Kidney glomerular epithelial cell (primary cell): ENCODE measurements at regions not wholly inside any gene's neighbourhood (a gene's known extent, or its start where the extent isn't known, plus 50 kb on each side); places are given as distances from the start of the nearest gene placed in this dataset.
A peak's percentile ranks its signal among the peaks of the same experiment; 100 is the strongest.
"Not testable (repeated sequence)": the region's sequence is repeated elsewhere in the genome, so short reads cannot be mapped to it uniquely, and the experiment has no call there.

Experiments
- DNase-seq: peaks from one replicate; lab custom pipeline; 2025; lab: John Stamatoyannopoulos, UW

DNA sequence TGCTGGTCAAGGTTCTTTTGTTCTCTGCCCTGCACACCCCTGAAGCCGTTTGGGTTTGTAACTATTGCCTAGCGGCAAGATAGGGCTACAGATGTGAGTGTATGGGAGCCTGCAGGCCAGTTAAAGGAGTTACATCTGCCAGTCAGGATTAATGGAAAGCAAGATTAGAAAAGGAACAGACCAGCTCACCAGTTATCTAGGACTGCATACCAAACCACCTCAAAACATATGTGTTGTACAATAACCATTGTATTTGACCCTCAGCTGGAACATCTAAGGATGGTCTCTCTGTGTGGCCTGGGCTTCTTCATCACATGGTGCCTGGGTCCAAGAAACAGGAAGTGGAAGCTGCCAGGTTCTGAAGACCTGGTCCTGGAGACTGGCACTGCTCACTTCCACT lies 52.5 kb upstream of the FBXO28 start:
- DNase-seq = no peak

DNA sequence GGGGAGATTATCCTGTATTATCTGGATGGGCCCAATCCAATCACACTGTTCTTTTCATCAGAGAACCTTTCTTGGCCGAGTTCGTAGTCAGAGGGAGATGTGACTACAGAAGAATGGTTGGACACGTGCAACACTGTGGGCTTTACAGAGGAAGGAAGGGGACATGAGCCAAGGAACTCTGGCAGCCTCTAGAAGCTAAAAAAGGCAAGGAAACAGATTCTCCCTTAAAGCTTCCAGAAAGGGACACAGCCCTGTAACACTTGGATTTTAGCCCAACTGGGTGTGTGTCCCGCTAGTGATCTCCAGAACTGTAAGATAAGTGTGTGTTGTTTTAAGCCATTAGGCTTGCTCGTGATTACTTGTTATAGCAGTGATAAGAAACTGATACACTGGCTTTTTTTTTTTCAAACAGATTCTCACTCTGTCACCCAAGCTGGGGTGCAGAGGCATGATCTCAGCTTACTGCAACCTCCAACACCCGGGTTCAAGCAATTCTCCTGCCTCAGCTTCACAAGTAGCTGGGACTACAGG lies 53.9 kb upstream of the FBXO28 start:
- no peak for DNase-seq

DNA sequence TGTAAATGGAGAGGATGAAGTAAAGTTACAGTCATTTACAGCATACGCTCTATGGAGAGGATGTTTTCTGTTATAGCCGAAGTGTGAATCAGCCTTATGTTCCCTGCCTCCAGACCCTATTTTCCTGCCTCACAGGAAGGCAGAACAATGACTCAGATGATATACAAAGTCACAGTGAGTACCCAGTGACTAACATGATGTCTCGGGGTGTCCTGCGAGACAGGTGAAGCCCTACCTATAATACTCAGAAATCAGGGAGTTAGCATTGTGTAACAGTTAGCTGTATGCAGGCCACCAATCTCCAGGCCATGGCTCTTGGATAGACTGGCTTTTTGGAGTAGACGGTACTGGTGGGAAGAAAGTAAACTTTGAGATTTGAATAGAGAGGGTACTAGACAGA lies 55.6 kb upstream of the FBXO28 start:
- DNase-seq = no peak

DNA sequence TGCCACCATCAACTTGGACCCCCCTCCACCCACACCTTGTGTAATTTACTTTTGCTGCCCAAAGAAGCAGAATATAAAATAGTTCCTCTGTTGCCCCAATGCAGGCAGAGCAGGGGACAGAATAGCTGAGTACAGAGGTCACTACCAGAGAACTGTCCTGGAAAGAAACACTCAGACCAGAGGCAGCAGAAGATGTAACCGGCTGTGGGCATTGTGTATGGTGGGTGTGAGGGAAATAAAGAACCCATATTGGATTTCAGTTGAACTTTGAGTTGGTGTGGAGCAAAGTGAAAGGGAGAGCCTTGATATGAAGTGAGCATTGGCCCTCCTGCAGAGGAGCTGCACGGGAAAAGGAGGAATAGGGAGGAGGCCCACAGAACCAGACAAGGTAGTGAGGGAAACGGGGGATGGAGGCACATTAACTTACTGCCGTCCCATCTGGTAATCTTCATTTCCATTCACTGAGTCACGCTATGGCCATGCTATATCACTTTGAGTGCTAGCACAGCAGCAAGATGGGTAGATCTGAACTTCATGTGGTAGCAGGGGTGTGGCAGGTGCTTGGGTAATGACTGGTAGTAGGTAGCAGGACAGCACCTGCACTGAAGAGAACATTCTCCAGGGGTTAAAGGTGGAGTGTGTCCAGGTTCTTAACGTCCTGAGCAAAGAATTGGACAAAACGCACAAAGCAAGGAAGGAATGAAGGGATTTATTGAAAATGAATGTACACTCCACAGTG lies 56.3 kb upstream of the FBXO28 start:
- DNase-seq = no peak

DNA sequence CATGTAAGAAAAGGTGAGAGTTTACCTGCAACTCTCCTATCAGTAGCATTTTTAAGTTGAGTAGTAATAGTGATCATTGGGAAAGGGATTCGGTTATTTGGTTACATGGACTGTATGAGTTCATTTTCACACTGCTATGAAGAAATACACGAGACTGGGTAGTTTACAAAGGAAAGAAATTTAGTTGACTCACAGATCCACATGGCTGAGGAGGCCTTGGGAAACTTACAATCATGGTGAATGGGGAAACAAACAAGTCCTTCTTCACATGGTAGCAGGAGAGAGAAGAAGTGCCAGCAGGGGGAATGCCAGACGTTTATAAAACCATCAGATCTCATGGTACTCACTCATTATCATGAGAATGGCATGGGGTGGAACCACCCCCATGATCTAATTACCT lies 59.3 kb upstream of the FBXO28 start:
- DNase-seq = no peak

DNA sequence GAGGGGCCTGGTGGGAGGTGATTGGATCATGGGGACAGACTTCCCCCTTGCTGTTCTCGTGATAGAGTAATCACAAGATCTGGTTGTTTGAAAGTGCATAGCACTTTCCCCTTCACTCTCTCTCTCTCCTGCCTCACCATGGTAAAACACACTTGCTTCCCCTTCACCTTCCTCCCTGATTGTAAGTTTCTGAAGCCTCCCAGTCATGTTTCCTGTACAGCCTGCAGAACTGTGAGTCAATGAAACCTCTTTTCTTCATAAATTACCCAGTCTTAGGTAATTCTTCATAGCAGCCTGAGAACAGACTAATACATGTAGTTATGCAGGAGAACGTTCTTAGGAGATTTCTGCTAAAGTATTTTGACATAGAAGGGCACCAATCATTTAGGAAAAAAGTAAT lies 59.9 kb upstream of the FBXO28 start:
- no peak for DNase-seq

DNA sequence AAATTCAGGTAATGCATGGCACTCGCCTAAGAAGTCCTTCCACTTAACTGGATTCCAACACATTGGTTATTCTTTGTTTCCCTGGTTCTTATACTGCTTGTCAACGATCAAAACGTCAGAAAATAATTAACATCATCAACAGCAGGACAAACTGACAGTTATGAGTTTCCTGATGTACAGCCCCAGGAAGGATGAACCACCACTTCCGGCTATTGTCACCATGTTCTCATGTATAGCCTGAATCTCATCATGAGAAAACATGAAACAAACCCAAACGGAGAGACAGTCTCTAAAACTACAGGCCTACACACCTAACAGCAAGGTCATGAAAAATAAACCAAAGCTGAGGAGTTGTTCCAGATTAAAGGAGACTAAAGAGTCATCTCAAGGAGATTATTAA lies 60.5 kb upstream of the FBXO28 start:
- no peak for DNase-seq

DNA sequence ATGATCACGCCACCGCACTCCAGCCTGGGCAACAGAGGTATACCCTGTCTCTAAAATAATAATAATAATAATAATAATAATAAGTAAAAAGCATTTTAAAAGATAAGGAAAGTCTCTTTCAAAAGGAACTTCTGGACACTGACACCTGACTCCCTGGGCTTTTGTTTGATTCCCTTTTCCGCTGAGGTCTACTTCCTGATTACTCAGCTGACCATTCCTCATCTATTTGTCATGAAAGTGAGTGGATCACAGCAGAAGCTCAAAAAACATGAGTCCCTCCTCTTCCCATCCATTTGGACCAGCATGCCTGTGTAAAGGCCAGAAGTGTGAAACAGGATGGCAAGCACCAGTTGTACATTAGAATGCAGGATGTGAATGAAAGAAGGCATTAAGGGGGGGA lies 61.1 kb upstream of the FBXO28 start:
- DNase-seq = no peak

DNA sequence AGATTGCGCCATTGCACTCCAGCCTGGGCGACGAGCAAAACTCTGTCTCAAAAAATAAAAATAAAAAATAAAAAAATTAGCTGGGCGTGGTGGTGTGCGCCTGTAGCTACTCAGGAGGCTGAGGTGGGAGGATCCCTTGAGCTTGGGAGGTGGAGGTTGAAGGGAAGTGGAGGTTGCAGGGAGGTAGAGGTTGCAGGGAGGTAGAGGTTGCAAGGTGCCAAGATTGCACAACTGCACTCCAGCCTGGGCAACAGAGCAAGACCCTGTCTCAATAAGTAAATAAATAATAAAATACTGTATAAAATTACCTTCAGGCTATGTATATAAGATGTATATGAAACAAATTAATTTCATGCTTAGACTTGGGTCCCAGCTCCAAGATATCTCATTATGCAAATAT lies 62.1 kb upstream of the FBXO28 start:
- DNase-seq = not testable (repeated sequence)

DNA sequence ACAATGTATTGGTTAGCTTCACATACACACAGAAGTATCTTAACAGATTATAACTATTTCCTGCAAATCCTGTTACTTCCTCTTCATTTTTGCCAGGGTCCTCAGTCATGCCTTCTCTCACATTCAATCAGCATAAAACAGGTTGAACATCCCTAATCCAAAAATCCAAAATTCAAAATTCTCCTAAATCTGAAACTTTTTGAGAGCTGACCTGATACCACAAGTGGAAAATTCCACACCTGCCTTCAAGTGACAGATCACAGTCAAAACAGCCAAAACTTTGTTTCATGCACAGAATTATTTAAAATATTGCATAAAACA lies 62.9 kb upstream of the FBXO28 start:
- DNase-seq = no peak

DNA sequence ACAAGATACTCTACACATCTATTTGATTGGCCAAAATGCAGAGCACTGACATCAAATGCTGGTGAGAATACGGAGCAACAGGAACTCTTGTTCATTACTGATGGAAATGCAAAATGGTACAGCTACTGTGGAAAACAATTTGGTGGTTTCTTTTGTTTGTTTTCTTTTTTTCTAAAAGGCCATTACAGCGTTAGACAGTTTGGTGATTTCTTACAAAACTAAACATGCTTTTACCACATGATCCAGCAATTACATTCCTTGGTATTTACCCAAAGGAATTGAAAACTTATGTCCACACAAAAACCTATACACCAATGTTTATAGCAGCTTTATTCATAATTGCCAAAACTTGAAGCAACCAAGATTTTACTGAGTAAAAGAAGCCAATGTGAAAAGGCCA lies 66.4 kb upstream of the FBXO28 start:
- DNase-seq = no peak

DNA sequence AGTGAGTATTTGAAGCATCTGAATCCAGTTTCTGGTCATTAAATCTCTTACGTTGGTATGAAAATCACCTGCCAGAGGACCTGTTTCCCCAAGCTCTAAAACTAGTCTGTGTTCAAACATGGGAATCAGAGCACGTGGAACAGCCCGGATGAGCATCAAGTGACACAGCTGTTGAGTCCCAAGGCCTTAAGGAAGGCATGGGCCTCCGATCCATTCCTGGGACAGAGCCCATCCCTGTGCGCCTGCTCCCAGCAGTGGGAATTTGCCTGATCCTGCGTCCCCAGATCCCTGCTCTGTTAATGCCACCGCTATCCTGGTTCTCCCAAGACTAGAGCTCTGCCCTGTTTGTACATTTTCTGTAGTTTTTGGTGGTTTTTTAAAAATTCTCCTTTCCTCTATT lies 68.4 kb upstream of the FBXO28 start:
- no peak for DNase-seq

DNA sequence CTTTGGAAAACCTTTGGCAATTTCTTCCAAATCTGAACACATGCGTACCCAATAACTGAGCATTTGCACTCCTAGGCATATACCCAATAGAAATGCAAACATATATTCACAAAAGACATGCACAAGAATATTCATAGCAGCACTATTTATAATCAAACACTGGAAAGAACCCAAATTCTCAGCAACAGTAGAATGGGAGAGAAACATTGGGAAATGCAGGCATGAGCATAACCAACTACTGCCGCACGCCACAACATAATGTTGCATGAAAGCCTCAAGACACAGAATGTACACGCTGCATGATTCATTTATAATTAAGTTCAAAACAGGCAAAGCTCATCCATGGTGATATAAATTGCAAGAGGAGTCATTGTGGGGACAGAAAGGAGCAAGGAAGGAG lies 69.5 kb upstream of the FBXO28 start:
- DNase-seq = no peak

DNA sequence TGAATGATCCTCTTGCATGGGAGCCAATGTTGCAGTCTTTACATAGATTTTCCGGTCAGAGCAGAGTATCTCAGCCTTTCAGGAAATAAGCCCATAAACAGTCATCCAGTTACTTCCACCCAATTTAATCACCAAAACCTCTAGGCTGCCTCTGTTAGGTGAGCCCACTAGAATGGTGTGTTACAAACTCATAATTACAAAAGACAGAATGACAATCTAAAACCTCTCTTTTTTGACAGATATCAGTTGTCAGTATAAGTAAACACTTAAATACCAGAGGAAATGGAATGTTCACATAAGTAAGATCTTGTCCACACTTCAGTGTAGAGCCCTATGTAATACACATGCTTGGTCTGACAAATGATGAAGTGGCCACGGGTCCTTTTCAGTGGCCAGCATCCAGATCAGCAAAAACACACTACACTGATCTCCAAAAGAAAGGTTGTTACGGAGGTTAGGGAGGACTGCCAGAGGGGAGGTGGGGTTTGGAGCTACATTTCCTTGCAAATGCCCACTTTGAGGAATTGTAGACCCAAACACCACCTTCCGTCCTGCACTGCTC lies 71.3 kb upstream of the FBXO28 start:
- DNase-seq = no peak

DNA sequence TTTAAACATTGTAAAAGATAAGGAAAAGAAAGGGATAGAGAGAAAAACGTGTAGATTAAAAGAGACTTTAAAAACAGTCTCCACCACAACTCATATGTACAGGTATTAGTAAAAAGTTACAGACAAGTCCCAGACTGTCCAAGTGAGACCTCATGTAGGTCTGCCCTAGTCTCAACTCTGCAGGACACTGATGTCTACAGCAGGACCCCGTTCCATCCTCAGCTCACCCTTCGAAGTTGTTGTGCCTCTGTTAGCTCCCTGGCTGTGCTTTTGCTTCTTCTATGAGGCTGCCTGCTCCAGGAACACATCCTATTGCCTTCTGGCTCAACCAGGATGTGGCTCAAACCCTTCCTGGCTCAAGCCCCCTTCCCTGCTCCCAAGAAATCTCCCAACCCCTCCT lies 72.9 kb upstream of the FBXO28 start:
- DNase-seq = no peak

DNA sequence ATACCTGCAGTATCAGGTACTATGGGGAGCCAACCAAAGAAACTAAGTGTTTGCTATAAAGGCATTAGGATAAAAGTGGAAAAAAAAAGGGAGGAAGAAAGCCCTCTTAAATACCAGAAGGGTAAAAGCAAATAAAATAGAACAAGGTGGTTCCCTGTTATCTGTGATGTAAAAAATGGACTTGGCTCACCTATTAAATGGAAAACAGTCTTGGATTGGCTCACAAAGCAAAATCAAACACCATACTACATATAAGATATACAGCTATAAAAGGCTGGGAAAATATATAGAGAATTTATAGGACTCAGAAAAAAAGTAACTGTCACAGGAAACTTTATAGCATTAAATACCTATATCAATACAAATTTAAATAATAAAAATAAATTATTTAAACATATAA lies 73.5 kb upstream of the FBXO28 start:
- not testable (repeated sequence) for DNase-seq

DNA sequence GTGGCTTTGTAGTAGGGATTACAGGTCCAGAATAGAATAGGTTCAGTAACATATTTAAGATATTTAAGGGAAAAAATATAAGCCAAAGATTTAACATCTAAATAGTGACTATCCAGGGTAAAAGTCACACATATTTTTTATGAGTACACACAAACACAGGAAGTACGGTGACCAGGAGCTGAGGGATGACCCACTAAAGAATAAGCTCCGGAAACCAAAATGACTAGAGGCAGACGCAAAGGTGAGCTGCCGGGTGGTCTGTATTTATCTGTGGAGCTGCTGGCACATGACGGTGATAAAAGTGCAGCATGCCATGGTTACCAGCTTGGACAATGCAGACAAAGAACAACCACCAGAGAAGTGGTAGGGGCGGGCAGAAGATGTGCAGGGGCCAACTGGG lies 73.9 kb upstream of the FBXO28 start:
- DNase-seq = not testable (repeated sequence)

DNA sequence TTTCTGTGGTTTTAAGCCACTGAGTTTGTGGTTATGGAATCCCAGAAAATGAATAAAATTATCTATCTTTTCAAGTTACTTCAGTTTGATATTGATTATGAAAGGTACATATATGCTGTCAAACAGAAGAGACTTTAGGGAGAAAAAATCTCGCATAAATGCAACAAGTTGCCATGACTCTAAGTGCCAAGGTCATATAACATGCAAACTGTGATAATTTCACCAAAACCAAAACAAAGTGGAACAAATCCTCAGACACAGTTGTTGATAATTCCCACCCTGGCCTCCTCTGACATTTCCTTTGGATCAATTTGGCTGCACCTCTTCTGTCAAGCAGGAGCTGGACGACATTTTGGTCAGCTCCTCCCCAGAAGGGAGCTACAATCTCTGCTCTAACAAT lies 75.1 kb upstream of the FBXO28 start:
- DNase-seq = not testable (repeated sequence)

DNA sequence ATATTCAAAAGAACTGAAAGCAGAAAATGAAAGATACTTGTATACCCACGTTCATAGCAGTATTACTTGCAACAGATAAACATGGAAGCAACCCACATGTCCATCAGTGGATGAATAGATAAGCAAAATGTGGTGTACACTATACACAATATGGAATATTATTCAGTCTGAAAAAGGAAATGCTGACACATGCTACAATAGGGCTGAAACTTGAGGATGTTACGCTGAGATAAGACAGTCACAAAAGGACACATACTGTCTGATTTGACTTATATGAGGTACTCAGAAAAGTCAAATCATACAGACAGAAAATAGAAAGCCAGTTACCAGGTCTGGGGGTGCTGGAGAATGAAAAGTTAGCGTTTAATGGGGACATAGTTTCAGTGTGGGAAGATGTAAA lies 76.5 kb upstream of the FBXO28 start:
- DNase-seq = not testable (repeated sequence)

DNA sequence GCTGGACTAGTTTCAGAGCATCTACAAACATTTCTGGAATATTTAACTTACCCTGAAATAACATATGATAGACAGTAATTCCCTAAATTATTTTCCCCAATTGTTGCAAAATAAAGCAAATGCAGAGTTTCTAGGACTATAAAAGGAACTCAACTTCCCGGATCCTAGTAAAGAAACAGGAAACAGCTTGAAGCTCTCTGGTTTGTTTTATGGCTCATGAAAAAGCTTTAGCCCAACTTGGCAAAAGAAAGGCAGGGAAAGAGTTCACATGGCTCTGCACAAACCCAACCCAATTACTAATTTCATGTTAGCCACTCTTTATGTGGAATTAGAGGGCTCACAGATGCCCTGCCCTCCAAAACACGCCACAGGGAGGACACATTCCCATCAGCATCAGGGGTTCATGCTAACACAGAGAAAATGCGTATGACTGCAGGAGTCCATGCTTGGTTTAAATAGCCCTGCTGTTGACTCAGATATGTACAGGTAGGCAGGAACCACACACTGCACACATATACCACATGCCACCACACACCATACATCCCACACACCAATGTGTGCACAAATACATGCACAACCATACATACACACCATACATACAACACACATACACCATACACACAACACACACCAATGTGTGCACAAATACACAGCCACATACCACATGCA lies 81.2 kb upstream of the FBXO28 start:
- not testable (repeated sequence) for DNase-seq

DNA sequence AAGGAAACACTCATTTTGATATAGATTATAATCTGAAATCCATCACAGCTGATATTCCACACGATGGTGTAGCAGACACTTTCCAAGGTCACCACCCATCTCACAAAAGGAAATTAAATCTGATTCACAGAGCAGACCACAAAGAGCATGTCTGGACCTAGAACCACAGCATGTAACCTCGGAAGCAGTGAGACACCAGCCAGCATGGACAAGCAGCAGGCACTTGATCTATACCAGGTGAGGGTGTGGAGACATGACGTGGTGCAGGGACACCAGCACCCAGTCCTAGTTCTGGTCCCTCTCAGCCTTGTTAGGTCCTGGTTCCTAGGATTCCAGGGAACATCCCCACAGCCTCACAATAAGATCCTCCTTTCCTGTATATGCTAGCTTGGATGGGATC lies 81.9 kb upstream of the FBXO28 start:
- not testable (repeated sequence) for DNase-seq

DNA sequence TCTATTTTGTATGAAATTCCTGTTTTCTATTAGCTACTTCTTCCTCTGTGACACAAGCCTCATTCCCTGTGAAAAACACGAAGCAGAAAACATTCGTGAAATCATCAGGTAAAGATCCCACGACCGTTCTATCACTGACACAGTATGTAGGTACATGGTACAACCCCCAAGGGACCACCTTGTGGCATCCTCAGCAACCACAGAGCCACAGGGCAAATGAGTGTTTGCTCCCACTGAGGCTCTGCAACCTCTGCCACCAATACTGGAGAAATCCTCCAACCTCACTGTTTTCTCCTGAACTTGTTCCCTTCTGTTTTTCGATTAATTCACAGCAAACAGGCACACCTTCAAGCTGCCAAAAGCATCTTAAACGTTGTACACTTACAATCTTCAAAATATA lies 83.7 kb upstream of the FBXO28 start:
- DNase-seq = not testable (repeated sequence)

DNA sequence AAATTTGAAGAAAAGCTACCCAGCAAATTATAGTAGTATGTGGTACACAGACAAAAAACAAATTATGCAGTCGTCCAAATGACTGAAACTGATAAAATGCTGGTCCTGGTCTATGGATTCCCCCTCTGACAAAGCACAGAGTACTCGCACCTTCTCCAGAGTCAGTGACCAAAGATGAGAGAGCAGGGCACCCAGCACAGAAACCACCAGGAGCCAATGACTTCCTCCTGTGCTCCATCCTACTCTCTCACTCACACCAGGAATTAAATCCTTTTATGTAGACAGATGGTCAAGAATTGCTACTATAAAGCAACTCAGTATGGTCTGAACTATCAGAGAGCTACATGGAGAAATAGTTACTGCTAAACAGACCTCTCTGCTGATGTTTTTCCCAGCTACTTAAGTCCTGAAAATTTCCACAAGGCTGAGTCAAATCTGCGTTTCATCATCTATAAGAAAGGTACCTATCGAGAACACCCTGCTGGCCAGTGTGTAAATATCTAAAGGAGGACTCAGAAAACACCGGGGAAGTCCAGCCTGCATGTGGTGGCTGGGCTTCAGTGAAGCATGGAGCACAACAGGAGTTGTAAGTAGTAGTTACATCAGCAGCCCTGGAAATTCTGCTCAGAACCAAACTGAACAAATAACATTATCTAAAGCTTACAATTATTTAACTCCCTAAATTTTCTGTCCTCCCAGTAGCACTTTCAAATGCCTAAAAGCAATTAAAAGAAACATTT lies 84.5 kb upstream of the FBXO28 start:
- peak; percentile 22 for DNase-seq
